Glomerular endothelial cell (primary cell): ENCODE measurements at regions not wholly inside any gene's neighbourhood (a gene's known extent, or its start where the extent isn't known, plus 50 kb on each side); places are given as distances from the start of the nearest gene placed in this dataset.

Experiments
- DNase-seq: peaks from one replicate; pipeline ENCODE4 v3.0.0-alpha.2; 2011; ENCODE audit warnings: low read depth, low spot score; ENCODE audit errors: extremely low read depth

DNA sequence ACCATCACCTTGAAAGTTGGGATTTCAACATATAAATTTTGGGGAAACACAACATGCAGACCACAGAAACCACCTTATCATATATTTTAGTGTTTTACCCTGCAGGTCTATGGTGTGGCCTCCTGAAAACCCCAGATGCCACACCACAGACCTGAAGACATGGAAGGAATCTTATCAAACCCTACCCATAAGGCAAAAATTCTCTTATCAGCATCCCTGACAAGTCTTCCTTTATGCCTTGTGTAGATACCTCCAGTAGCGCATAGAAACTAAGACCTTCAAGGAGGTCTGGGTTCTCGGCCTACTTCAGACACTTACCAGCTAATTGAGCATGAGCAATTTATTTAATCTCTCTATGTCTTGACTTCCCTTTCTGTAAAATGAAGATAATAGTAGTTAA is 59.1 kb upstream of the SLC14A2 start:
- DNase-seq, result no peak

- no peak for DNase-seq
Measured at GRCh38 chr18:45557287-45557686, 58.0 kb upstream of the SLC14A2 start.

- DNase-seq, result no peak
Measured at GRCh38 chr18:45557779-45558178, 57.5 kb upstream of the SLC14A2 start.

DNA sequence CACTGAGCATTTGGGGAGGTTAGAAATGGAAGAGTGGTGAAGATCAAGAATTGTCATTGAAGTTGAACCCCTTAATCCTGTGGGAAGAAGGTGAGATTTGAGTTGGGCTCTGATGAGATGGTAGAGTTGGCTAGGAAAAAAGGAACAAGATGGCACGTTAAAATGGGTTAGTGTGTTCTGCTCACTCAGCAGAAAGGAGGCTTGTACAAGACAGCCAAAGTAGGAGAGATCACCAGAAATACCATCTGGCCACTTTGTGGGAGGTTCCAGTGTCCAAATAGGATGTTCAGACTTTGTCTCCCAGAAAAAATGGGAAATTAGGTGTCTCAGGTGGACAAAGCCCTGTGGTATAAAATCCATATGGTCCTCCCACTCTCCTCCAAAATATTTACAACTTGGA is 56.0 kb upstream of the SLC14A2 start:
- DNase-seq, result no peak

GRCh38 chr18:45560870-45561269 is 54.4 kb upstream of the SLC14A2 start:
- DNase-seq, result no peak

DNA sequence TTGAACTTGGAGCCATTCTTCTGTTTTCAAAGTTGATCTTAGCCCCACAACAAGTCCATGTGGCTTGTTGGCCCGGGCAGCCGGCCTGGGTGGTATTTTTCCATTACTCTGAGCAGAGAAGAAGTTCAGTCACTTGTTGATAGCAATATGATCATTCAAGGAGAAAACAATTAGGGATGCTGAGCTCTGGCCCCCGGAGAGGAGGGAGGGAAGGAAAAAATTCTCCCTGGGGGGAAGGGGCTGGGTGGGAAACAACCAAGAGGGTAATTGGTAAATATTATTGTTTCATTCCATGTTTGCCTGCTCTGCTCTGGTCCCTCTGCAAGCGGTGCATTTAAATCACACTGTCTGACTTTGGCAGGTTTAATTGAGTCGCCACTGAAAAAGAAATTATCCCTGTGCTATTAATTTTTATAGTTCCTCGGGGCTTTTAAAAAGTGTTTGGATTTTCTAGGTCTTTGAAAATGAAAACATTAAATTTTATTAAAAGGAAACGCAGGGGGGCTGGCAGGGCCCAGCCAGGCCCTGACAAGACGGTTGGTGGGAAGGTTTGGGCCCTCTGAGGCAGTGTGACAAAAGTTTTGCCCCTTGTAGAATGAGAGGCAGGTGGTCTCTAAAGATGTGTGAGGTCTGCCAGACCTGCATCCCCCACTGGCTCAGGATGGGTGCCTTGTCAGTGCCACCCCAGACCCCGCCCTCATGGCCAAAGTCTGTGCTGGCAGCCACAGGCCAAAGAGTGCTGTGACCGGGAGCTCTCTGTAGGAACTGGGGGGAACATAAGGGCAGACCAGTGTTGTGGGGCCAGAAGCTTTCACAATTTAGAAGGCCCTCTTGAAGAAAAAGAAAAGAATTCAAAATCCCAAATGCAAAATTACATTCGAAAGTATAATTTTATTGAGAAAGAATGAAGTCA is 52.5 kb upstream of the SLC14A2 start:
- no peak for DNase-seq

- no peak for DNase-seq
Measured at GRCh38 chr18:45565280-45565970, 49.9 kb upstream of the SLC14A2 start.
